NOMO-1 (cell line): ENCODE measurements at regions not wholly inside any gene's neighbourhood (a gene's known extent, or its start where the extent isn't known, plus 50 kb on each side); places are given as distances from the start of the nearest gene placed in this dataset.
"Not testable (repeated sequence)": the region's sequence is repeated elsewhere in the genome, so short reads cannot be mapped to it uniquely, and the experiment has no call there.

ENCODE experiments used
- DNase-seq, 2 experiments: peaks; one replicate each; lab custom pipeline; 2025; ENCODE audit not compliant: unreplicated experiment in 2 of 2; lab: John Stamatoyannopoulos, UW

- no peak for DNase-seq
Measured at GRCh38 chr5:165370794-165371193, 1865.4 kb downstream of the MAT2B start.

DNA sequence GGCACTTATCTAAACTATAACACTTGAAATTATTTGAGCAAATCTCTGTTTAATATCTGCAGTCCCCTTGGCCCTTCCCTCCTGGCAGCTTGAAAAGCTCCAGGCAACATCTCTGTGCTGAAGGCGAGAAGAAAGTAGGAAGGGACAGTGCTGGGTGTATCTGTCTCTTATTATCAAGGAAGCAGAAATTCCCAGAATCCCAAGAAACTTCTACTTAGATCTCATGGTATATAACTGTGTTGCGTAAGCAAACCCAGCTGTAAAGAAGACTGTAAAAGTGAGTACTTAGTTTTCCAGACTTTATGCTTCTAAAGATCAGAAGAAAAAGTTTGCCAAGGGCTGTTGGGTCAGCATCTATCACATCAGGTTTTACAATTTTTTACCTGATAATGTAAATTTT is 1869.8 kb downstream of the MAT2B start:
- no peak for DNase-seq

GRCh38 chr5:165393839-165394238 is 1888.4 kb downstream of the MAT2B start:
- DNase-seq: peak in 1 of 2 experiments; percentile 71

DNA sequence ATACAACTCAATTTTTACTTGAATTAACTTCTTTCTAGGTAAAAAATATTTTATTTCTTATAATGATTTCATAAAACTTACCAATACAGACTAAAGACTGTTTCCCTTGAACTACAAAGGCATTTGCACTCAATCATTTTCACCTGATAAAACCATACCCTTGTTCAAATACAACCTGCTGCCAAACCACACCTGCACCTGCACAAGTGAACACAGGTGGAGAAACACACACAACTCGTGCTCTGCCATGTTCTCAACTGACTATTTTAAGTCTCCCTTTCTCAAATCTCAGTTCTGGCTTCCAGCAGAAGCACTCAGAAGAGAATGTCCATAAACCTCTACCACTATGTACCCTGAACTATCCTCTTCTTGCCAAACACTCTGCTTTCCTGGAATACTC is 1892.1 kb downstream of the MAT2B start:
- no peak for DNase-seq

DNA sequence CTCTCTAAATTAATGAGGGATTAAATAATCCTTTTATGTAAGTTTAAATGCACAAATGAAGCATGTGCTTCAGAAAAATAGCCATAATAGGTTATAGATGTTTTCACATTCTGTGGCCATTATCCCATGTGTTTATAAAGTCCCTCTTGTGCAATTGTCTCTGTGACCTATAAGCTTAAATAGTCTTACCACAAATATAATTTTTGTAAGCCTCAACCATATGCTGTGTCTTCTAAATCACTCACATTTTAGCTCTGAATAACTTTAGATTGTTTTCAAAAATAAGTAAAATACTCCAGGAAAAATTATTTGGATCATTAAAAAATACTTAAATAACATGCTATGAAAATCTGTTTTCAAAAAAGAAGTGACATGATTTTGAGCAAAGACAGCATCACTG is 1894.7 kb downstream of the MAT2B start:
- DNase-seq: no peak

- no peak for DNase-seq
Measured at GRCh38 chr5:165404917-165405316, 1899.5 kb downstream of the MAT2B start.

DNA sequence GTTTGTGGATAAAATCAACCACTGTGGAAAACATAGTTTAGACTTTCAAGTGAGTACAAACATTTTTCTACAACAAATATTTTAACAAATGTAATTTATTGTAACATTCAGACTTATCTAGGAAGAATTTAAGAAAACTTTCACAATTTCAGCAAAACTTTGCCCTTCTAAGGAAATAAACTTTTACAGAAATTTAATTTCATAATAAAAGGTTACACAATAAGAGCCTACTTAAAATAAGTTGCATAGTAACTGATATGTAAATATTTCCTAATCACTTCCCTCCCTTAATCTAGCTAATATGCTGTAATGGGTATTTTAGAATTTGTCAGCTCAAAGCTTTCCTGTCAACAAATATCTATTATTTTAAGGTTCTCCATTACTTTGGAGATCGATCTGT is 1899.9 kb downstream of the MAT2B start:
- DNase-seq: peak in 1 of 2 experiments; percentile 32

DNA sequence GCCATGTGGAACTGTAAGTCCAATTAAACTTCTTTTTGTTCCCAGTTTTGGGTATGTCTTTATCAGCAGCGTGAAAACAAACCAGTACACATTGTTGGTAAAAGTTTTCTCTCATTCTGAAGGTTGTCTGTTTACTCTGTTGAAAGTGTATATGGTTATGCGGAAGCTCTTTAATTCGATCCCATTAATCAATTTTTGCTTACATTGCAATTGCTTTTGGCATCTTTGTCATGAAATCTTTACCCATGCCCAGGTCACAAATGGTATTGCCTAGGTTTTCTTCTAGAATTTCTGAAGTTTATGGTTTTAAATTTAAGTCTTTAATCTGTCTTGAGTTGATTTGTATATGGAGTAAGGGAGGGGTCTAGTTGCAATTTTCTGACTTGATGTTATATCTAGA is 1901.9 kb downstream of the MAT2B start:
- DNase-seq: no peak

DNA sequence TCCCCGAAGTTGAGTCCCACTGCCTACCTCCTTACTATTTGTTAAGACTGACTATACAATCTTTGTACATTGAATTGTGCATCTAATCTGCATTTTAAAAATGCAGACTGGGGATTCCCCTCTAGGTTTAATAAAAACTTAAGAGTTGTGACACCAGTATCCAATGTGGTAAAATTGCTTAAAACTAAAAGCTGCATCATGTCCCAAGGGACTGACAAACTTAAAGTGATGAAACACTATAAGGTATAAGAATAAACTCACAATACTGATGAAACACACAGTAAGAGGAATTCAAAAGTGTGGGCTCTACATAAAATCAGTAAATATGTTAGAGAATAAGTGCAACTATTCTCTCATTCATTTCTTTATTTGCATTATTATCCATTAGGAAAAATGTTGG is 1905.1 kb downstream of the MAT2B start:
- peak in 1 of 2 experiments; percentile 30 for DNase-seq

DNA sequence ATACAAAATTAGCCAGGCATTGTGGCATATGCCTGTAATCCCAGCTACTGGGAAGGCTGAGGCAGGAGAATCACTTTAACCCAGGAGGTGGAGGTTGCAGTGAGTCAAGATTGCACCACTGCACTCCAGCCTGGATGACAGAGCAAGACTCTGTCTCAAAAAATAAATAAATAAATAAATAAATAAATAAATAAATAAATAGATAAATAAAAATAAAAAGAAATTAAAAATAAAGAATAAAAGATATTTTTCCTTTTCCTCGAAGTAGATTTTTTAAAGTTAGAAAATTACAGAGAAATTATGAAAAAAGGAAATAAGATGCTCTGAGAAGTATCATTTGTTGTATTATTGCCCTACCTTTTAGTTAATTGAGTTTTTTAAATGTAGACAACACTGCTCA is 1906.1 kb downstream of the MAT2B start:
- DNase-seq: not testable (repeated sequence)

DNA sequence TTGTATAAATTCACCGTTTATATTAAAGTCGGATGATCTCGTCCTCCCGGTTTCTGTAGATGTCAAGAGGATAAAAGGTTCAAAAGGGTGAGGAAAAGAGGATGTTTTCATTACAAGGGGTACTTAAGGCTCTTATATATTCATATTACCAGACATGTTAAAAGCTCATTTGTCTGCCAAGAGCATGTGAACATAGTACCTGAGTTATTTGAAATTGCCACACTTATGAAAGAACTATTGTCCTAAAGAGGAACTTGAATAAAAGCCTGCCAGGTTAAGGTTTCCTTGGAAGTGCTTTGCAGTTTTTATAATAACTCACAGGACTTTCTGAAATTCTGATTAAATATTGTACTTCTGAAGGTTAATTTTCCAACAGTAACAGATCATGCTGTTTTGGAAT is 1915.1 kb downstream of the MAT2B start:
- DNase-seq: no peak

DNA sequence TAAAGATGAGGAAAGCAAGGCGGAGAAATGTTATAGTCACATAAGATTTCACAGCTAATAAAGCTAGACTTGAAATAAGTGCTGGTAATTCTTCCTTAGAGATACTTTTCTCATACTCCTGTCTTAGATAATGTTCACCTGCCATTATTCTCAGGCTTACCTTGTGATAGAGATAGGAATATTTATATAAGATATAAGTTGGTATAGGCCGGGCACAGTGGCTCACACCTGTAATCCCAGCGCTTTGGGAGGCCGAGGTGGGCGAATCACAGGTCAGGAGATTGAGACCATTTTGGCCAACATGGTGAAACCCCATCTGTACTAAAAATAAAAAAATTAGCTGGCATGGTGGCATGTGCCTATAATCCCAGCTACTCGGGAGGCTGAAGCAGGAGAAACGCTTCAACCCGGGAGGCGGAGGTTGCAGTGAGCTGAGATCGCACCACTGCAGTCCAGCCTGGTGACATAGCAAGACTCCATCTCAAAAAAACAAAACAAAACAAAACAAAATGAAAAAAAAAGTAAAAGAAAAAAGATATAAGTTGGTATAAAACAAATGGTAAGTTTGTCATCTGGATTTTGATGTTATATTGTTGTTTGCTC is 1918.4 kb downstream of the MAT2B start:
- DNase-seq: no peak

DNA sequence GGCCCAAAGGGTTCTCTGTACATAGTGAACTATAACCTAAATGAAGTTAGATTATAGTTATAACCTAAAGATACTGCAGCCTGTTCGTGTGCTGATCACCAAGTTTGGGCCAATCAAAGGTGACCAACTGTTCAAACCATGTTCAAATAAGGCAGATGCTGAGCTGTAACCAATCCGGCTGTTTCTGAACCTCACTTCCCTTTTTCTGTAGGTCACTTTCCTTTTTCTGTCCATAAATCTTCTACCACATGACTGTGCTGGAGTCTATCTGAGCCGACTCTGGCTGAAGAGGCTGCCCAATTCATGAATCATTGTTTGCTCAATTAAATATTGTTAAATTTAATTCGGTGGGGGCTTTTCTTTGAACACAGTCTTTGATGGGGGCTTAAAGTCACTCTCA is 1920.2 kb downstream of the MAT2B start:
- peak in 1 of 2 experiments; percentile 14 for DNase-seq

DNA sequence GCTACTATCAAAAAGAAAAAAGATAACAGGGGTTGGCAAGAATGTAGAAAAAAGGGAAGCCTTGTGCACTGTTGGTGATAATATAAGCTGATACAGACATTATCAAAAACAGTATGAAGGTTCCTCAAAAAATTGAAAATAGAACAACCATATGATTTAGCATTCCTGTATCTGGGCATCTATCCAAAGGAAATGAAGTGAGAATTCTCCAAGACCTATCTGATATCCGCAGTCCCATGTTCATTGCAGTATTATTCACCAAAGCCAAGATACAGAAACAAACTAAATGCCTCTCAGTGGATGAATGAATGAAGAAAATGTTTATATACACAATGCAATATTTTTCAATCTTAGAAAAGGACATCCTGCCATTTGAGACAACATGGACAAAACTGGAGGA is 1943.3 kb downstream of the MAT2B start:
- DNase-seq: no peak

- DNase-seq: peak; percentile 9 to 45
Measured at GRCh38 chr5:165457859-165458481, 1952.6 kb downstream of the MAT2B start.

- no peak for DNase-seq
Measured at GRCh38 chr5:165459232-165459631, 1953.8 kb downstream of the MAT2B start.

GRCh38 chr5:165460911-165461310 is 1955.5 kb downstream of the MAT2B start:
- no peak for DNase-seq

- no peak for DNase-seq
Measured at GRCh38 chr5:165477546-165477945, 1972.1 kb downstream of the MAT2B start.

- peak in 1 of 2 experiments; percentile 27 for DNase-seq
Measured at GRCh38 chr5:165495829-165496380, 1990.5 kb downstream of the MAT2B start.

DNA sequence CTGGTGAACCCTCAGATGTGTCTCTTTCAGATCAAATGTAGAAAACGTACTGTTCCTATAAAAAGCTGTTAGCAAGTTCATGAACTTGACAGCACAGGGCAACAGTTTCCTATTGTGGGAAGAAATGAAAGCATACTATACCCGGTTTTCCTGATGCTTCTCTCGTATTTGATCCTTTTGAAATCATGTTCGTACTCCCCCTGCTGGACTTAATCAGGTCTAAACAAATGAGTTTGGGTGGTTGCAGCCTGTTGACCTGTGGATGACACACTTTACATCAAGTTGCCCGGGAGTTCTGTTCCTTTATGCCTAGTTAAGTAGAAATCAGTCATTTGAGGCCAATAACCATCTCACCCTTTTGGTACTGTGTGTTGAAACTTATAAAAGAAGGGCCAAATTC is 1992.3 kb downstream of the MAT2B start:
- peak in 1 of 2 experiments; percentile 45 for DNase-seq

GRCh38 chr5:165502893-165503691 is 1997.7 kb downstream of the MAT2B start:
- no peak for DNase-seq

- no peak for DNase-seq
Measured at GRCh38 chr5:165504674-165505073, 1999.3 kb downstream of the MAT2B start.
